SK-N-SH treated with all-trans-retinoic acid at 6 μM for 48 hours (cell line): ENCODE measurements at regions not wholly inside any gene's neighbourhood (a gene's known extent, or its start where the extent isn't known, plus 50 kb on each side); places are given as distances from the start of the nearest gene placed in this dataset.

Source experiments
- SNAI2 ChIP-seq: fragments of 250-450 bp; sonication (Bioruptor Pico); IDR thresholded peaks from 2 replicates; pipeline ENCODE4 v1.5.0; 2020; ENCODE audit warnings: mild to moderate bottlenecking, moderate library complexity
- TCF4 ChIP-seq: fragments of 250-450 bp; sonication (Bioruptor Pico); IDR thresholded peaks from 2 replicates; pipeline ENCODE4 v1.8.0; 2021; ENCODE audit warnings: mild to moderate bottlenecking, moderate library complexity, borderline replicate concordance
- ZFP3 ChIP-seq: fragments of 250-450 bp; sonication (Bioruptor Pico); IDR thresholded peaks from 2 replicates; pipeline ENCODE4 v1.5.0; 2020; ENCODE audit warnings: mild to moderate bottlenecking, moderate library complexity
- ZNF565 ChIP-seq: fragments of 450-650 bp; formaldehyde crosslinking; conservative IDR thresholded peaks from 2 replicates; pipeline ENCODE4 v1.5.0; 2020; ENCODE audit warnings: low read depth, mild to moderate bottlenecking, moderate library complexity
- ZNF70 ChIP-seq: fragments of 450-650 bp; formaldehyde crosslinking; IDR thresholded peaks from 2 replicates; pipeline ENCODE4 v1.5.0; 2020; ENCODE audit warnings: mild to moderate bottlenecking, moderate library complexity
- TF ChIP-seq, protein P1 (sequence below): fragments of 250-450 bp; sonication (Bioruptor Pico); IDR thresholded peaks from 2 replicates; pipeline ENCODE4 v1.8.0; 2020; ENCODE audit warnings: mild to moderate bottlenecking, moderate library complexity, borderline replicate concordance
- TF ChIP-seq, protein P2 (sequence below): fragments of 250-450 bp; sonication (Bioruptor Pico); IDR thresholded peaks from 2 replicates; pipeline ENCODE4 v1.5.0; 2020; ENCODE audit warnings: mild to moderate bottlenecking, moderate library complexity

DNA sequence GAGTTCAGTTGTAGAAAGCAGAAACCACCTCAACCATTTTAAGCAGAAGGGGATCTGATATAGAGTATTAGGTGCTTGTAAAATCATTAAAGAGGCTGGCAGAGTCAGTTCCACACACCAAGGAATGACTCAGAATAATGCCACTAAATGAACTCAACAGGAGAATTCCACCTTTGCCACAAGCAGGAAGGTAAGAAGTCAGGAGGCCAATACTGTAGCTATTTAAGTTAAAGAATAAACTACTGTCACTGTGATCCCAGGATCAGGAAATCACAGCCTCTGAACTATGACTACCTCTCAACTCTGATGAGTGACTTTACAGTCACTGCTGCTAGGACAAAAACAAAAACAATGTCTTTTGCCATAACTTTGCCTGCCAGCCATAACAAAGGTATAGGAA is 52.5 kb upstream of the PRMT6 start:
- no peak for TF ChIP-seq ZNF565 (CRISPR knock-in tag)
- no peak for TF ChIP-seq TCF4 (CRISPR knock-in tag)
- no peak for TF ChIP-seq ZFP3 (CRISPR knock-in tag)
- TF ChIP-seq ZNF70 (CRISPR knock-in tag), result no peak
- no peak for TF ChIP-seq SNAI2
- TF ChIP-seq, protein P1, sequence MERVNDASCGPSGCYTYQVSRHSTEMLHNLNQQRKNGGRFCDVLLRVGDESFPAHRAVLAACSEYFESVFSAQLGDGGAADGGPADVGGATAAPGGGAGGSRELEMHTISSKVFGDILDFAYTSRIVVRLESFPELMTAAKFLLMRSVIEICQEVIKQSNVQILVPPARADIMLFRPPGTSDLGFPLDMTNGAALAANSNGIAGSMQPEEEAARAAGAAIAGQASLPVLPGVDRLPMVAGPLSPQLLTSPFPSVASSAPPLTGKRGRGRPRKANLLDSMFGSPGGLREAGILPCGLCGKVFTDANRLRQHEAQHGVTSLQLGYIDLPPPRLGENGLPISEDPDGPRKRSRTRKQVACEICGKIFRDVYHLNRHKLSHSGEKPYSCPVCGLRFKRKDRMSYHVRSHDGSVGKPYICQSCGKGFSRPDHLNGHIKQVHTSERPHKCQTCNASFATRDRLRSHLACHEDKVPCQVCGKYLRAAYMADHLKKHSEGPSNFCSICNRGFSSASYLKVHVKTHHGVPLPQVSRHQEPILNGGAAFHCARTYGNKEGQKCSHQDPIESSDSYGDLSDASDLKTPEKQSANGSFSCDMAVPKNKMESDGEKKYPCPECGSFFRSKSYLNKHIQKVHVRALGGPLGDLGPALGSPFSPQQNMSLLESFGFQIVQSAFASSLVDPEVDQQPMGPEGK, result no peak
- TF ChIP-seq, protein P2, sequence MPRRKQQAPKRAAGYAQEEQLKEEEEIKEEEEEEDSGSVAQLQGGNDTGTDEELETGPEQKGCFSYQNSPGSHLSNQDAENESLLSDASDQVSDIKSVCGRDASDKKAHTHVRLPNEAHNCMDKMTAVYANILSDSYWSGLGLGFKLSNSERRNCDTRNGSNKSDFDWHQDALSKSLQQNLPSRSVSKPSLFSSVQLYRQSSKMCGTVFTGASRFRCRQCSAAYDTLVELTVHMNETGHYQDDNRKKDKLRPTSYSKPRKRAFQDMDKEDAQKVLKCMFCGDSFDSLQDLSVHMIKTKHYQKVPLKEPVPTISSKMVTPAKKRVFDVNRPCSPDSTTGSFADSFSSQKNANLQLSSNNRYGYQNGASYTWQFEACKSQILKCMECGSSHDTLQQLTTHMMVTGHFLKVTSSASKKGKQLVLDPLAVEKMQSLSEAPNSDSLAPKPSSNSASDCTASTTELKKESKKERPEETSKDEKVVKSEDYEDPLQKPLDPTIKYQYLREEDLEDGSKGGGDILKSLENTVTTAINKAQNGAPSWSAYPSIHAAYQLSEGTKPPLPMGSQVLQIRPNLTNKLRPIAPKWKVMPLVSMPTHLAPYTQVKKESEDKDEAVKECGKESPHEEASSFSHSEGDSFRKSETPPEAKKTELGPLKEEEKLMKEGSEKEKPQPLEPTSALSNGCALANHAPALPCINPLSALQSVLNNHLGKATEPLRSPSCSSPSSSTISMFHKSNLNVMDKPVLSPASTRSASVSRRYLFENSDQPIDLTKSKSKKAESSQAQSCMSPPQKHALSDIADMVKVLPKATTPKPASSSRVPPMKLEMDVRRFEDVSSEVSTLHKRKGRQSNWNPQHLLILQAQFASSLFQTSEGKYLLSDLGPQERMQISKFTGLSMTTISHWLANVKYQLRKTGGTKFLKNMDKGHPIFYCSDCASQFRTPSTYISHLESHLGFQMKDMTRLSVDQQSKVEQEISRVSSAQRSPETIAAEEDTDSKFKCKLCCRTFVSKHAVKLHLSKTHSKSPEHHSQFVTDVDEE (CRISPR knock-in tag), result no peak
